ENCODE measurements at regions not wholly inside any gene's neighbourhood (a gene's known extent, or its start where the extent isn't known, plus 50 kb on each side); places are given as distances from the start of the nearest gene placed in this dataset.

DNA sequence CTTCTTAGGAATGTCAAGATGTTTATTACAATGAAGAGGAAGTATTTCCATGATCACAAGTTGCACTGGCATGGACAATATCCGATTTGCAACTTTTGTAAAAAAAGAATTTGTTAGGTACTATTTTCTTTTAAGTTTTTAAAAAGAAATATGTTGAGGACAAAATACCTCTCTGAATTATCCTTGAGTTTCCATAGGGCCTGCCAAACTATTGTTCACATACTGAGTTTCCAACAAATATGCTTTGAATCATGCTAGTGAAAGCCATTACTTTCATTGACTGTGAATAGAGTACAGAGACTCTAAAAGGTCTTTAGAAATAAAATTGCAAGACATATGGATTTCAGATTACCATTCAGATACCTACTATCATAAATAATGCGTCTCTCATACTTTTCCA is 566.1 kb downstream of the TMEM182 start:
- TF ChIP-seq CTCF (IDR thresholded peaks at IDR 0.05; ENCODE audit: unreplicated experiment), result no peak
- no peak for DNase-seq (ENCODE audit: unreplicated experiment)
- CTCF ChIA-PET, result no interaction called here

GRCh38 chr2:103335403-103335802 is 573.6 kb downstream of the TMEM182 start:
- ChIA-PET POLR2A (no interaction called here), CTCF (no interaction called here)
- Mint-ChIP-seq H3K4me3 (ENCODE audit: unreplicated experiment) (no peak overlapping the region), H3K4me1 (ENCODE audit: insufficient read depth, unreplicated experiment) (no peaks in the 10 kb centered on the region), H3K27ac (ENCODE audit: low read depth, unreplicated experiment) (no peak overlapping the region), H3K27me3 (ENCODE audit: insufficient read depth, unreplicated experiment) (peaks cover 63% of the 10 kb centered on the region), H3K36me3 (ENCODE audit: insufficient read depth, unreplicated experiment) (no peaks in the 10 kb centered on the region), H3K9me3 (ENCODE audit: unreplicated experiment) (no peaks in the 10 kb centered on the region)
- no TSS peak for BruUV-seq (replicated peaks)
- DNase-seq (ENCODE audit: unreplicated experiment), result no peak
- no peak for TF ChIP-seq CTCF (IDR thresholded peaks at IDR 0.05; ENCODE audit: unreplicated experiment)
- intact Hi-C loops (cut with micrococcal nuclease), result no loop called here

More for the DNA sequence above, 566.1 kb downstream of the TMEM182 start:
- H3K27ac Mint-ChIP-seq (ENCODE audit: low read depth, unreplicated experiment), result no peak overlapping the region
- intact Hi-C loops (cut with micrococcal nuclease), result no loop called here
- peaks cover 59% of the 10 kb centered on the region for H3K27me3 Mint-ChIP-seq (ENCODE audit: insufficient read depth, unreplicated experiment)
- no peaks in the 10 kb centered on the region for H3K36me3 Mint-ChIP-seq (ENCODE audit: insufficient read depth, unreplicated experiment)
- no TSS peak for BruUV-seq (replicated peaks)
- H3K4me3 Mint-ChIP-seq (ENCODE audit: unreplicated experiment), result no peak overlapping the region
- no peaks in the 10 kb centered on the region for H3K4me1 Mint-ChIP-seq (ENCODE audit: insufficient read depth, unreplicated experiment)
- no peaks in the 10 kb centered on the region for H3K9me3 Mint-ChIP-seq (ENCODE audit: unreplicated experiment)
- POLR2A ChIA-PET, result no interaction called here

DNA sequence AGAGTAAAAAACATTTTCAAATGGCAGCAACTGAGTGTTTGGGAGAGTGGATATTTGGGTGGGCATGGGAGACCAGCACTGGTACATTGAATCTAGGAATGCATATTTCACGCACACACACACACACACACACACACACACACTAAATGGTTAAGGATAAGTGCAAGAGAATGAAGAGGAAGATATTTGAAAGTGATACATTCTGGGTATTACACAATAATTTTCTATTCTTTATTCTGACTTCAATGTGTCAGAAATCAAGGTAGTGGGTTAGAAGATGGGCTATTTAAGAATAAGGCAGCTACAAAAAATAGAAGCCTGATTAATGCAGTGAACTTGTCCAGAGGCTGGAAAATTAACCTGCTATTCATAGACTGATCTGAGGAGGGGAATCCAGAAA is 577.0 kb downstream of the TMEM182 start:
- no peak for TF ChIP-seq CTCF (IDR thresholded peaks at IDR 0.05; ENCODE audit: unreplicated experiment)
- H3K27me3 Mint-ChIP-seq (ENCODE audit: insufficient read depth, unreplicated experiment), result peaks cover 72% of the 10 kb centered on the region
- H3K27ac Mint-ChIP-seq (ENCODE audit: low read depth, unreplicated experiment), result no peak overlapping the region
- H3K4me3 Mint-ChIP-seq (ENCODE audit: unreplicated experiment), result no peak overlapping the region
- POLR2A ChIA-PET, result no interaction called here
- DNase-seq (ENCODE audit: unreplicated experiment), result no peak
- H3K9me3 Mint-ChIP-seq (ENCODE audit: unreplicated experiment), result no peaks in the 10 kb centered on the region
- no TSS peak for BruUV-seq (replicated peaks)
- intact Hi-C loops (cut with micrococcal nuclease), result no loop called here
- no peaks in the 10 kb centered on the region for H3K4me1 Mint-ChIP-seq (ENCODE audit: insufficient read depth, unreplicated experiment)
- CTCF ChIA-PET, result interaction anchor here (0.6 kb wide), 1 partner anchor 752 kb away, joined by 5 read pairs; no protein-coding TSS in a partner anchor
- no peaks in the 10 kb centered on the region for H3K36me3 Mint-ChIP-seq (ENCODE audit: insufficient read depth, unreplicated experiment)

DNA sequence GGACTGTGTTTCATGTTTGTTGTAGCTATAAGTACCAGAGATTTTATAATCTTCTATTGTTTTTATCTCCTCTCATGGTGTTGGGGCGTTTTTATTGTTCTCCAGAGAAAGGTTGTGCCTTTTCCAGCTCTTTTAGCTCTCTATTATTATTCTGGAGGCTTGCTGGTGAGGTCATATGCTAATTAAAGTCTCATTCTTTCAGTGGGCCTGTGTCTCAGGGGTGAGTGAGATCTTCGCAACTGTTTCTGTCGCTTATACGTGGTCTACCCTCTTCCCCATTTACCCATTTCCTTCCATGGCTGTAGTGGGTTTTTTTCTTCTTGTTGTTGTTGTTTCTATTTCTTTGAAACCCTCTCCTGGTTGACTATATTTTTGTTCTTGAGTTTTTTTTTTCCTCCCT is 584.9 kb downstream of the TMEM182 start:
- CTCF ChIA-PET, result interaction anchor here (0.8 kb wide), 1 partner anchor 371 kb away, joined by 3 read pairs; no protein-coding TSS in a partner anchor
- intact Hi-C loops (cut with micrococcal nuclease), result no loop called here
- no peaks in the 10 kb centered on the region for H3K4me1 Mint-ChIP-seq (ENCODE audit: insufficient read depth, unreplicated experiment)
- peaks cover 7% of the 10 kb centered on the region for H3K9me3 Mint-ChIP-seq (ENCODE audit: unreplicated experiment)
- peaks cover 51% of the 10 kb centered on the region for H3K27me3 Mint-ChIP-seq (ENCODE audit: insufficient read depth, unreplicated experiment)
- no peaks in the 10 kb centered on the region for H3K36me3 Mint-ChIP-seq (ENCODE audit: insufficient read depth, unreplicated experiment)
- POLR2A ChIA-PET, result no interaction called here
- no peak overlapping the region for H3K4me3 Mint-ChIP-seq (ENCODE audit: unreplicated experiment)
- BruUV-seq (replicated peaks), result no TSS peak
- no peak for DNase-seq (ENCODE audit: unreplicated experiment)
- no peak for TF ChIP-seq CTCF (IDR thresholded peaks at IDR 0.05; ENCODE audit: unreplicated experiment)
- no peak overlapping the region for H3K27ac Mint-ChIP-seq (ENCODE audit: low read depth, unreplicated experiment)

Measured in MCF 10A (cell line).